HEK293 (cell line): ENCODE measurements at regions not wholly inside any gene's neighbourhood (a gene's known extent, or its start where the extent isn't known, plus 50 kb on each side); places are given as distances from the start of the nearest gene placed in this dataset.

Experiments used
- GLIS2 ChIP-seq: fragments of 450-650 bp; formaldehyde crosslinking; IDR thresholded peaks from 2 replicates; pipeline ENCODE4 v1.5.1; 2016; ENCODE audit warnings: missing biosample characterization, missing genetic modification characterization
- KLF9 ChIP-seq: fragments of 450-650 bp; formaldehyde crosslinking; IDR thresholded peaks from 2 replicates; pipeline ENCODE4 v1.5.1; 2016; ENCODE audit warnings: missing biosample characterization, missing genetic modification characterization, low read depth
- SCRT2 ChIP-seq: fragments of 450-650 bp; formaldehyde crosslinking; IDR thresholded peaks from 2 replicates; pipeline ENCODE4 v1.5.1; 2016; ENCODE audit warnings: missing biosample characterization, missing genetic modification characterization
- YY2 ChIP-seq: fragments of 450-650 bp; formaldehyde crosslinking; IDR thresholded peaks from 2 replicates; pipeline ENCODE4 v1.5.1; 2016; ENCODE audit warnings: missing biosample characterization, missing genetic modification characterization
- ZBTB17 ChIP-seq: fragments of 450-650 bp; formaldehyde crosslinking; IDR thresholded peaks from 2 replicates; pipeline ENCODE4 v1.5.1; 2016; ENCODE audit warnings: missing biosample characterization, missing genetic modification characterization
- ZEB2 ChIP-seq: fragments of 450-650 bp; formaldehyde crosslinking; IDR thresholded peaks from 2 replicates; pipeline ENCODE4 v1.5.1; 2016; ENCODE audit warnings: missing biosample characterization, missing genetic modification characterization
- ZFP37 ChIP-seq: fragments of 450-650 bp; formaldehyde crosslinking; IDR thresholded peaks from 2 replicates; pipeline ENCODE4 v1.5.1; 2016; ENCODE audit warnings: missing biosample characterization, missing genetic modification characterization
- ZNF114 ChIP-seq: fragments of 450-650 bp; formaldehyde crosslinking; IDR thresholded peaks from 2 replicates; pipeline ENCODE4 v1.5.0; 2017; ENCODE audit warnings: missing biosample characterization, missing genetic modification characterization
- ZNF121 ChIP-seq: fragments of 450-650 bp; formaldehyde crosslinking; IDR thresholded peaks from 2 replicates; pipeline ENCODE4 v1.5.1; 2016; ENCODE audit warnings: missing biosample characterization, missing genetic modification characterization
- ZNF169 ChIP-seq: fragments of 450-650 bp; formaldehyde crosslinking; IDR thresholded peaks from 2 replicates; pipeline ENCODE4 v1.5.1; 2016; ENCODE audit warnings: missing biosample characterization, missing genetic modification characterization
- ZNF292 ChIP-seq: fragments of 450-650 bp; formaldehyde crosslinking; IDR thresholded peaks from 2 replicates; pipeline ENCODE4 v1.5.1; 2016; ENCODE audit warnings: low read depth, missing biosample characterization, missing genetic modification characterization, borderline replicate concordance
- ZNF341 ChIP-seq: fragments of 450-650 bp; formaldehyde crosslinking; IDR thresholded peaks from 2 replicates; pipeline ENCODE4; 2016; ENCODE audit warnings: low read depth, missing biosample characterization, missing genetic modification characterization
- ZNF473 ChIP-seq: fragments of 450-650 bp; formaldehyde crosslinking; IDR thresholded peaks from 2 replicates; pipeline ENCODE4 v1.5.1; 2017; ENCODE audit warnings: missing biosample characterization, missing genetic modification characterization
- ZNF518A ChIP-seq: fragments of 450-650 bp; formaldehyde crosslinking; conservative IDR thresholded peaks from 2 replicates; pipeline ENCODE4 v1.5.1; 2016; ENCODE audit warnings: low read depth, missing biosample characterization, missing genetic modification characterization
- ZNF560 ChIP-seq: fragments of 450-650 bp; formaldehyde crosslinking; IDR thresholded peaks from 2 replicates; pipeline ENCODE4 v1.5.1; 2017; ENCODE audit warnings: missing biosample characterization, missing genetic modification characterization, borderline replicate concordance
- TF ChIP-seq, protein P1 (sequence below): fragments of 450-650 bp; formaldehyde crosslinking; IDR thresholded peaks from 2 replicates; pipeline ENCODE4 v1.5.1; 2016; ENCODE audit warnings: missing biosample characterization, missing genetic modification characterization, low read depth
- TF ChIP-seq, protein P2 (sequence below): fragments of 450-650 bp; formaldehyde crosslinking; IDR thresholded peaks from 2 replicates; pipeline ENCODE4 v1.5.1; 2016; ENCODE audit warnings: missing biosample characterization, missing genetic modification characterization, borderline replicate concordance
- TF ChIP-seq, protein P3 (sequence below): fragments of 450-650 bp; formaldehyde crosslinking; IDR thresholded peaks from 2 replicates; pipeline ENCODE4 v1.5.0; 2017; ENCODE audit warnings: missing biosample characterization, missing genetic modification characterization, borderline replicate concordance
- TF ChIP-seq, protein P4 (sequence below): fragments of 450-650 bp; formaldehyde crosslinking; IDR thresholded peaks from 2 replicates; pipeline ENCODE4 v1.5.1; 2016; ENCODE audit warnings: missing biosample characterization, missing genetic modification characterization
- TF ChIP-seq, protein P5 (sequence below): fragments of 450-650 bp; formaldehyde crosslinking; optimal IDR thresholded peaks from 2 replicates; pipeline ENCODE3; 2016; ENCODE audit warnings: missing biosample characterization, mild to moderate bottlenecking, missing genetic modification characterization
- TF ChIP-seq, protein P6 (sequence below): fragments of 450-650 bp; formaldehyde crosslinking; IDR thresholded peaks from 2 replicates; pipeline ENCODE4 v1.5.1; 2017; ENCODE audit warnings: missing biosample characterization, missing genetic modification characterization

GRCh38 chr5:138632900-138633489 is 57.8 kb upstream of the HSPA9 start (continued):
- TF ChIP-seq ZNF518A (tag by site-specific recombination) (no peak), ZNF560 (tag by site-specific recombination) (no peak), ZNF114 (tag by site-specific recombination) (no peak), YY2 (peak; percentile 89), ZFP37 (no peak), GLIS2 (no peak), KLF9 (tag by site-specific recombination) (no peak), ZEB2 (no peak), SCRT2 (no peak), ZBTB17 (peak; percentile 76), ZNF169 (tag by site-specific recombination) (no peak), ZNF341 (tag by site-specific recombination) (peak; percentile 84), ZNF121 (tag by site-specific recombination) (no peak), ZNF292 (tag by site-specific recombination) (no peak), ZNF473 (tag by site-specific recombination) (no peak)
- TF ChIP-seq, protein P1, sequence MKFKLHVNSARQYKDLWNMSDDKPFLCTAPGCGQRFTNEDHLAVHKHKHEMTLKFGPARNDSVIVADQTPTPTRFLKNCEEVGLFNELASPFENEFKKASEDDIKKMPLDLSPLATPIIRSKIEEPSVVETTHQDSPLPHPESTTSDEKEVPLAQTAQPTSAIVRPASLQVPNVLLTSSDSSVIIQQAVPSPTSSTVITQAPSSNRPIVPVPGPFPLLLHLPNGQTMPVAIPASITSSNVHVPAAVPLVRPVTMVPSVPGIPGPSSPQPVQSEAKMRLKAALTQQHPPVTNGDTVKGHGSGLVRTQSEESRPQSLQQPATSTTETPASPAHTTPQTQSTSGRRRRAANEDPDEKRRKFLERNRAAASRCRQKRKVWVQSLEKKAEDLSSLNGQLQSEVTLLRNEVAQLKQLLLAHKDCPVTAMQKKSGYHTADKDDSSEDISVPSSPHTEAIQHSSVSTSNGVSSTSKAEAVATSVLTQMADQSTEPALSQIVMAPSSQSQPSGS (tag by site-specific recombination), result no peak
- TF ChIP-seq, protein P2, sequence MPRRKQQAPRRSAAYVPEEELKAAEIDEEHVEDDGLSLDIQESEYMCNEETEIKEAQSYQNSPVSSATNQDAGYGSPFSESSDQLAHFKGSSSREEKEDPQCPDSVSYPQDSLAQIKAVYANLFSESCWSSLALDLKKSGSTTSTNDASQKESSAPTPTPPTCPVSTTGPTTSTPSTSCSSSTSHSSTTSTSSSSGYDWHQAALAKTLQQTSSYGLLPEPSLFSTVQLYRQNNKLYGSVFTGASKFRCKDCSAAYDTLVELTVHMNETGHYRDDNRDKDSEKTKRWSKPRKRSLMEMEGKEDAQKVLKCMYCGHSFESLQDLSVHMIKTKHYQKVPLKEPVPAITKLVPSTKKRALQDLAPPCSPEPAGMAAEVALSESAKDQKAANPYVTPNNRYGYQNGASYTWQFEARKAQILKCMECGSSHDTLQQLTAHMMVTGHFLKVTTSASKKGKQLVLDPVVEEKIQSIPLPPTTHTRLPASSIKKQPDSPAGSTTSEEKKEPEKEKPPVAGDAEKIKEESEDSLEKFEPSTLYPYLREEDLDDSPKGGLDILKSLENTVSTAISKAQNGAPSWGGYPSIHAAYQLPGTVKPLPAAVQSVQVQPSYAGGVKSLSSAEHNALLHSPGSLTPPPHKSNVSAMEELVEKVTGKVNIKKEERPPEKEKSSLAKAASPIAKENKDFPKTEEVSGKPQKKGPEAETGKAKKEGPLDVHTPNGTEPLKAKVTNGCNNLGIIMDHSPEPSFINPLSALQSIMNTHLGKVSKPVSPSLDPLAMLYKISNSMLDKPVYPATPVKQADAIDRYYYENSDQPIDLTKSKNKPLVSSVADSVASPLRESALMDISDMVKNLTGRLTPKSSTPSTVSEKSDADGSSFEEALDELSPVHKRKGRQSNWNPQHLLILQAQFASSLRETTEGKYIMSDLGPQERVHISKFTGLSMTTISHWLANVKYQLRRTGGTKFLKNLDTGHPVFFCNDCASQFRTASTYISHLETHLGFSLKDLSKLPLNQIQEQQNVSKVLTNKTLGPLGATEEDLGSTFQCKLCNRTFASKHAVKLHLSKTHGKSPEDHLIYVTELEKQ (tag by site-specific recombination), result no peak
- TF ChIP-seq, protein P3, sequence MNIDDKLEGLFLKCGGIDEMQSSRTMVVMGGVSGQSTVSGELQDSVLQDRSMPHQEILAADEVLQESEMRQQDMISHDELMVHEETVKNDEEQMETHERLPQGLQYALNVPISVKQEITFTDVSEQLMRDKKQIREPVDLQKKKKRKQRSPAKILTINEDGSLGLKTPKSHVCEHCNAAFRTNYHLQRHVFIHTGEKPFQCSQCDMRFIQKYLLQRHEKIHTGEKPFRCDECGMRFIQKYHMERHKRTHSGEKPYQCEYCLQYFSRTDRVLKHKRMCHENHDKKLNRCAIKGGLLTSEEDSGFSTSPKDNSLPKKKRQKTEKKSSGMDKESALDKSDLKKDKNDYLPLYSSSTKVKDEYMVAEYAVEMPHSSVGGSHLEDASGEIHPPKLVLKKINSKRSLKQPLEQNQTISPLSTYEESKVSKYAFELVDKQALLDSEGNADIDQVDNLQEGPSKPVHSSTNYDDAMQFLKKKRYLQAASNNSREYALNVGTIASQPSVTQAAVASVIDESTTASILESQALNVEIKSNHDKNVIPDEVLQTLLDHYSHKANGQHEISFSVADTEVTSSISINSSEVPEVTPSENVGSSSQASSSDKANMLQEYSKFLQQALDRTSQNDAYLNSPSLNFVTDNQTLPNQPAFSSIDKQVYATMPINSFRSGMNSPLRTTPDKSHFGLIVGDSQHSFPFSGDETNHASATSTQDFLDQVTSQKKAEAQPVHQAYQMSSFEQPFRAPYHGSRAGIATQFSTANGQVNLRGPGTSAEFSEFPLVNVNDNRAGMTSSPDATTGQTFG, result no peak
- TF ChIP-seq, protein P4, sequence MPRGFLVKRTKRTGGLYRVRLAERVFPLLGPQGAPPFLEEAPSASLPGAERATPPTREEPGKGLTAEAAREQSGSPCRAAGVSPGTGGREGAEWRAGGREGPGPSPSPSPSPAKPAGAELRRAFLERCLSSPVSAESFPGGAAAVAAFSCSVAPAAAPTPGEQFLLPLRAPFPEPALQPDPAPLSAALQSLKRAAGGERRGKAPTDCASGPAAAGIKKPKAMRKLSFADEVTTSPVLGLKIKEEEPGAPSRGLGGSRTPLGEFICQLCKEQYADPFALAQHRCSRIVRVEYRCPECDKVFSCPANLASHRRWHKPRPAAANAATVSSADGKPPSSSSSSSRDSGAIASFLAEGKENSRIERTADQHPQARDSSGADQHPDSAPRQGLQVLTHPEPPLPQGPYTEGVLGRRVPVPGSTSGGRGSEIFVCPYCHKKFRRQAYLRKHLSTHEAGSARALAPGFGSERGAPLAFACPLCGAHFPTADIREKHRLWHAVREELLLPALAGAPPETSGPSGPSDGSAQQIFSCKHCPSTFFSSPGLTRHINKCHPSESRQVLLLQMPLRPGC (tag by site-specific recombination), result no peak
- TF ChIP-seq, protein P5, sequence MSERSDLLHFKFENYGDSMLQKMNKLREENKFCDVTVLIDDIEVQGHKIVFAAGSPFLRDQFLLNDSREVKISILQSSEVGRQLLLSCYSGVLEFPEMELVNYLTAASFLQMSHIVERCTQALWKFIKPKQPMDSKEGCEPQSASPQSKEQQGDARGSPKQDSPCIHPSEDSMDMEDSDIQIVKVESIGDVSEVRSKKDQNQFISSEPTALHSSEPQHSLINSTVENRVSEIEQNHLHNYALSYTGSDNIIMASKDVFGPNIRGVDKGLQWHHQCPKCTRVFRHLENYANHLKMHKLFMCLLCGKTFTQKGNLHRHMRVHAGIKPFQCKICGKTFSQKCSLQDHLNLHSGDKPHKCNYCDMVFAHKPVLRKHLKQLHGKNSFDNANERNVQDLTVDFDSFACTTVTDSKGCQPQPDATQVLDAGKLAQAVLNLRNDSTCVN (tag by site-specific recombination), result peak; percentile 6
- TF ChIP-seq, protein P6, sequence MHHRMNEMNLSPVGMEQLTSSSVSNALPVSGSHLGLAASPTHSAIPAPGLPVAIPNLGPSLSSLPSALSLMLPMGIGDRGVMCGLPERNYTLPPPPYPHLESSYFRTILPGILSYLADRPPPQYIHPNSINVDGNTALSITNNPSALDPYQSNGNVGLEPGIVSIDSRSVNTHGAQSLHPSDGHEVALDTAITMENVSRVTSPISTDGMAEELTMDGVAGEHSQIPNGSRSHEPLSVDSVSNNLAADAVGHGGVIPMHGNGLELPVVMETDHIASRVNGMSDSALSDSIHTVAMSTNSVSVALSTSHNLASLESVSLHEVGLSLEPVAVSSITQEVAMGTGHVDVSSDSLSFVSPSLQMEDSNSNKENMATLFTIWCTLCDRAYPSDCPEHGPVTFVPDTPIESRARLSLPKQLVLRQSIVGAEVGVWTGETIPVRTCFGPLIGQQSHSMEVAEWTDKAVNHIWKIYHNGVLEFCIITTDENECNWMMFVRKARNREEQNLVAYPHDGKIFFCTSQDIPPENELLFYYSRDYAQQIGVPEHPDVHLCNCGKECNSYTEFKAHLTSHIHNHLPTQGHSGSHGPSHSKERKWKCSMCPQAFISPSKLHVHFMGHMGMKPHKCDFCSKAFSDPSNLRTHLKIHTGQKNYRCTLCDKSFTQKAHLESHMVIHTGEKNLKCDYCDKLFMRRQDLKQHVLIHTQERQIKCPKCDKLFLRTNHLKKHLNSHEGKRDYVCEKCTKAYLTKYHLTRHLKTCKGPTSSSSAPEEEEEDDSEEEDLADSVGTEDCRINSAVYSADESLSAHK (tag by site-specific recombination), result no peak
